ENCODE measurements at regions not wholly inside any gene's neighbourhood (a gene's known extent, or its start where the extent isn't known, plus 50 kb on each side); places are given as distances from the start of the nearest gene placed in this dataset.
"Not testable (repeated sequence)": the region's sequence is repeated elsewhere in the genome, so short reads cannot be mapped to it uniquely, and the experiment has no call there.

DNA sequence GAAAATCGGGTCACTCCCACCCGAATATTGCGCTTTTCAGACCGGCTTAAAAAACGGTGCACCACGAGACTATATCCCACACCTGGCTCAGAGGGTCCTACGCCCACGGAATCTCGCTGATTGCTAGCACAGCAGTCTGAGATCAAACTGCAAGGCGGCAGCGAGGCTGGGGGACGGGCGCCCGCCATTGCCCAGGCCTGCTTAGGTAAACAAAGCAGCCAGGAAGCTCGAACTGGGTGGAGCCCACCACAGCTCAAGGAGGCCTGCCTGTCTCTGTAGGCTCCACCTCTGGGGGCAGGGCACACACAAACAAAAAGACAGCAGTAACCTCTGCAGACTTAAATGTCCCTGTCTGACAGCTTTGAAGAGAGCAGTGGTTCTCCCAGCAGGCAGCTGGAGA is 611.9 kb upstream of the INTU start:
- DNase-seq, result not testable (repeated sequence)

DNA sequence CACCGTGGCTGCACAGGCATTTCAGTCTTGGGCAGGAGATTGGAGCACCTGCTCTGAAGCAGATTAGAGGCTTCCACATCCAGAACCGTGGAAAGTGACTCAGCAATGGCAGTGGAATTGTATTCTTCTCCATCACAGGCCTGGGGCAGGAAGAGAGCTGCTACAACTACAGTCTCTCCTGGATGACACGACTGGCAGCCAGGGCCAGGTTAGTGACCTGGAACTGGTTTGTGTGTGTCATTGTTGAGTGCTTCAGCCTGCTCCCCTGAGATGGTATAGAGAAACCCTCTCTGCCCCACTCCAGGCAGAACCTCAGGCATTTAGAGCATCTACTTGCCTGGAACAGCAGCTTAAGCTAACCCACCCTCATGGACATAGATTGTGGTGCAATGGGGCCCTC is 596.5 kb upstream of the INTU start:
- DNase-seq, result no peak

DNA sequence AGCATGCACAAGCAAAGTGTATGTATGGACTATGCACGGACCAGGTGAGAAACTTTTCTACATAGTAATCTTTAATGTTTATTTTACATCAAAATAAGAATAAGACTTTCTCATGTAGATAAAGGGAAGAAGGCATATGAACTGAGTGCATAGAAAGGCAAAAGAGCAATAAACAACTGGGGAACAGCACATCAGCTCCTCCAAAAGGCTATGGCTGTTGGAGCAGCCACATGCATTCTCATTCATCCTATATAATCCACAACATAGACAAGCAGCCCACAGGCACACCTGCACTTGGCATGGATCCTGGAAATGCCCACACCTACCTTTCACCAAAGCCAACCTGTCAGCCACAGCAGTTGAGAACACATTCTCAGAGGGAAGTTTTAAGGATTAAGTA is 586.9 kb upstream of the INTU start:
- peak in 2 of 3 experiments; percentile 19 to 65 for DNase-seq

DNA sequence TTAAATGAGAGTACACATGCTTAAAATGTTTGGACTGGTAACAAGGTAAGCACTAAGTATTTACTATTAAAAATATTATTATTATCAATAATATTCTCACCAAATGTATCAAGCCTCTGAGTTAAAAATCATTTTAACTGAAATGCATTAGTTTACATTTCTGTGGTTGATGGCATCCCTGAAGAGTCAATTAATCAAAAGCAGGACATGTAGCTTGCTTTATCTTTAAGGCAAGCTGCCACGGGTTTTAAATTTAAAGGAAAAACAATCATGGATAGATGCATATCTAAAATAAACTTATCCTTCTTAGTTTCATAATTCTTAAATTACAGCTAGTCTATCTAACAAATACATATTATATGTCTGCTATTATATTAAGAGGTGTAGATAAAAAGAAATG is 584.8 kb upstream of the INTU start:
- no peak for DNase-seq

DNA sequence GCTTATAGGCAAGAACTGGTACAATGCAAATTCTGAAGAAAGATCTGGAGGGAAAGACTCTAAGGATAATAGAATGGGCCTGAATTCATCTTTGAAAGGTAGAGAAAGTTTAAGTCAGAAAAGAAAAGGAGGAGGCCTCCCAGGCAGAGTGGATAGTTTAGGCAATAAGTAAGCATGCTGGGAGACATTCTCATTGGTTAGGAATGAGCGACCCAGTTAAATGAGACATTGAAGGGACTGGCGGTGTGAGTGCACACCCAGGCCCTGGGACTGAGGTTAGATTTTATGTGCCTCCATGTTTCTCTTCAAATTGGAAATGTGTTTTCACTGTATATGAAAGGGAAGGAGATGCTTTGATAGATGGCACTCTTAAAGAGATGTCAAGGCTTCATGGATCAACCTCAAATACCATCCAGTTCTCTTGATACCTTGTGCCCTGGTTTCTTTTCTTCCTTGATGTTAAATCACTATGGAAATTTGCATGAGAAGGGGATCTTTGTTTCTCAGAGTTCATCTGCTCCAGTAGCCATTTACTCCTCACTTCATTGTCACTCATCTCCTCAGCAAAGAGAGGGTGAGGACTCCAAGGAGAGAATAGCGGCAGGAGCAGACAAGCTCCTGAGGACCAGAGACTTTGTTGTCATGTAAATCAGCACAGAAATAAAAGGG is 584.2 kb upstream of the INTU start:
- DNase-seq, result no peak

DNA sequence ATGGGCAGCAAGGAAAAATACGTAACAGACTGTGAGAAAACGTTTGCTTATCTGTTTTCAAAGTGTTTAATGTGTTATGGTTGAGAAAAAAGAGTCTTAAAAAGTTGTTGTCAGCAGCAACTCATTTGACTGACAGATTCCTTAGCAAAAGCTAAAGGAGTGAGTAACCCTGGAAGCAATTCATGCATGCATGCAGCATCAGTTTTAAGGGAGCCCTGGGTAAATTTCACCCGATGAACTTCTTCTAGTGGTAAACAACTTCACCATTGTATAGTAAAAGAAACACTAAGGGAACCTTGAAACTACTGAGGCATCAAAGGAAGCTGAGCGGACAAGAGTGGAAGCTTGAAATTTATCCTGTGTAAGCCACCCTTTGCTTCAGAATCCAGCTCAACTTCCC is 583.2 kb upstream of the INTU start:
- DNase-seq, result no peak

DNA sequence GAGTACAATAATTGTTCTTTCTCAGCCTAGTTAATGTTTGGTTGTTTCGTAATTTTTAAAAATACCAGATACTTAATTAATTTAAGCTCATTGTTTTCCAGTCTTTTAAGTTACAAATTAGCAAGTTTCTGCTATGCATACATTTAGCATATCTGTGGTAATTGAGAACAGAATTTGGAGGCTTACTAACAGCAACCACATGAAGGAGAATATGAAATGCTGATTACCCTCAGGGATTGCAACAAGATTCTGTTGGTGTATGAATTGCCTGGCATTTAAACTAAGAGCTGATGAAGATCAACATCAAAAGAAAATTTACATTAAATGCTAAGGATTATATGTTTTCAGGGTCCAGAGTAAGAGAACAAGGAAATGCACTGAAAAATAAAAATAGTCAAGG is 580.0 kb upstream of the INTU start:
- no peak for DNase-seq

DNA sequence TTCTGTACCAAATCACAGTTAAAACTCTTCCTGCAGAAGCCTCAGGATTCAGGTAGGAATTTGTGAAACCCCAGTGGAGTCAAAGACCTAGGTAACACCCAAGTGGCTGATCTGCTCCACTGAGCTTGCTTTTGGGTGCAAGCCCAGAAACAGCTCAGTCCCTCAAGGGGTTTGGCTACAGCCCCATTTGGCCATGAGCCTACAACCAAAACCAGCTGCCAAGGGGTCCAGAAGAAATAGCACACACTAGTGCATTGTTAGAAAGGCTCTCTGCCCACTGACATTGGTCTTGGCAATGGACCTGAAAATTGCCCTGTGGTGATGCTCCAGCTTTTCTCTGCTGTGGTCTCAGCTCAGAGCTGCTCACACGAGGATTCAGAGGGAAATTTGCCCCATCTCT is 577.4 kb upstream of the INTU start:
- DNase-seq, result no peak

DNA sequence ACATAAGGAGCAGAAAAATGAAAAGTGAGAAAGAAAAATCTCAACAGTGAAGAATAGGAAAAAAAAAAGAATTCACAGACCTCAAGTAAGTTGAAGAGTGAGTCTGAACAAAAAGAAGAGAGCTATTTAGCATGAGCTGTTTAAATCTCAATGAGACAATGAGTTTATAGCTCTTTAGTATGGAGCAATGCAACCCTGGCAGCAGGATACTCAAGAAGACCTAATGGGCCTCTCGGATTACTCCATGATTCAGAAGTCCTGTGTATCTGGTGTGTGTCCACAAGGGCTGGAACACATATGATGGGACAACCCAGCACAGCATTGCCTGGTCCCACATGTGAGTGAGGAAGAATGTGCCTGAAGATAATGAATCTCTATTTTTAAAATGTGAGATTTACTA is 563.1 kb upstream of the INTU start:
- DNase-seq, result no peak

DNA sequence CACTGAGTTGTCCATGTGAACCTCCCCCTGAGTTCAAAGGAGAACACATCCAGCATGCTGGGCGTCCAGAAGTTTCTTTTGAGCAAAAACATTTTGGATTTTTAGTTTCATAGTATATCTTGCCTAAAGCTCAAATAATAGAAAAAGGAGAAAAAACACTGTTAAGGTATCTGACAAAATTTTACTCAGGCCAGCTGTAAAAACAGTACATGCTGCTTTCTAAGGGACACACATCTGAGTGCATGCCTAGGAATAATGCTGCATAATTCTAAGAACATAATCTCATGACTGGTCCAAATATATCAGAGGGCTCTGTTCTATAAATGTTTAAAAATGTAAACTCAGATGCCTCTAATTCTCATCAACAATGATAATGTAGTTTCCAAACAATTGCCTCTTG is 561.3 kb upstream of the INTU start:
- DNase-seq, result no peak

DNA sequence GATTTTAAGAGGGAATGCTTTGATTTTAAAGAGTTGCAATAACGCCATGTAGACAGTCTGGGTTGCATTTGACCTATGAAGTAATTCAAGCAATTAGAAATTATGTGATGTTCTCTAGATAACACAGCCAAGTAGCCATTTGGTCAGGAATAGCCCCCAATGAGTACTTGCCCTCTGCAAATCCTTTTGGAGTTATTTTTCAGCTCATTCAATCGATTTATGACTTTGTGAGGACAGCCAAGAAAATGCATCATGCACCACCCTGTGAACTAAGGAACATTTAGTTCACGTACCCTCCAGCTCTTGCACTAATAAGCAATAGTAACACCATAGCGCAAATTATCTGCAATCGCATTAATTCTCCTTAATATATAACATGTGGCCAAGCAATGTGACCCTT is 552.6 kb upstream of the INTU start:
- DNase-seq, result no peak

DNA sequence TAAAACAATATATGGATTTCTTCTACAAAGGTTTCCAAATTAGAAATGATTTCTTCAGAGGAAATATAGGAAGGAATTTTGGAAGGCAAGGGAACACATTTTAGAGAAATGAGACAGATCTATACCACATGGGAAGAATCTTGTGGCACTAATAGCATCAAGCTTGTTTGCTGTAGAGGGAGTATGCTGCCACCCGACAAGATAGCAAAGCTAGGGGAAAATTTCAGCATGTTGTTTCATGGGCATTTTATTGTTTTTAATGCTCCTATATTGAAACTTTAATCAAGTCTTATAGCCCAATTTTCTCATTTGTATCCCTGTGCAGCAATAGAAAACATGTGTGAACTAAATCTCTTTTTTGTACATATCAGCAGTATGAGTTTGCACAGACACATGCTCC is 551.7 kb upstream of the INTU start:
- no peak for DNase-seq

DNA sequence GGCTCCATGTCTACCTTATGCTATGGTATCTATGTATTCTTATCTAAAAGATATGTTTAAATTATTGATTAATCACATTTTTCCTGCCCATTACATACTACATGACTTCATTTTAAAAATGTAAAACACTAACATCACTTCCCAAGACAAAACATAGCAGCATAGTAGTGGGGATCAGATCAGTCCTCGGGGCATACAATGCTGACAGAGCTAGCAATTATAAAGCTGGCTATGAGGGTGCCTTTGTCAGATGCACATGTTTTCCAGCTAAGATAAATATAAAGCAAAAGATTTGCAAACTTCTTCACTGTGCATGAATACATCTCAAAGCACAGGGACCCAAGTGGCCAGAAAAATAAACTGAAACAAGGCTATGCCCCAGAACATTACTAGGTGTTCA is 549.8 kb upstream of the INTU start:
- no peak for DNase-seq

DNA sequence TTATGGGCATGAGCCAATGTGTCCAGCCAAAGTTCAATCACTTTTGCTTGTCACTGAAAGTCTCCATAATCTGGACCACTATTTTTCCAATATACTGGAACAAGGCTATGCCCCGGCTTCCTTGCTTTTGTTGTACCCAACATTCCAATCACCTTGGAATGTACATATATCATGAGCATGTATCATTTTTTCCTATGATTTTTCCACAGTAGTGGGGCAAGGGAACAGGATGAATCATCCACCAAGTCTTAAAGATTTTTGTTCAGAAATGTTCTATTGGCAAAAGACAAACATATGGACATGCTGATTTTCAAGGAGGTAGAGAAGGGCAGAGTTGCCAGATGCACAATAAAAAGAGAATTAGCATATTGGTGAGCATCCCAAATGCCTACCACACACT is 548.1 kb upstream of the INTU start:
- DNase-seq, result no peak

DNA sequence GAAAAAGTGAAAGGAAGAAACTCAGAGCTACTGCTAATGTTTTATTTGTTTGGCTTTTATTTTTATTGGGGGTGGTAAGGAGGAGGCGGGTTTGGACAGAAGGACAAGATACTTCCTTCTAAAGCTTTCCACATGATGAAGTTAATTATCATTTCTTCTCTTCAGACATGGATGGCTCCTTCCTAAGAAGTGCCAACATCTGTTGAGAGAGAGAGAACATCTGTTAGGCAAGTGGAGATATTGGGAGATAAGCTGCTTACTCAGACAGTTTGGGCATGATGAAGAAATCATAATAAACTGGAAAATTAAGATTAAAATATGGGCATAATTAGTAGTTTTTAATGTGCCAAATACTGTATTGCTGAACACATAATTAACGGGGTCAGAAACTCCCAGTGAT is 535.7 kb upstream of the INTU start:
- DNase-seq, result no peak

DNA sequence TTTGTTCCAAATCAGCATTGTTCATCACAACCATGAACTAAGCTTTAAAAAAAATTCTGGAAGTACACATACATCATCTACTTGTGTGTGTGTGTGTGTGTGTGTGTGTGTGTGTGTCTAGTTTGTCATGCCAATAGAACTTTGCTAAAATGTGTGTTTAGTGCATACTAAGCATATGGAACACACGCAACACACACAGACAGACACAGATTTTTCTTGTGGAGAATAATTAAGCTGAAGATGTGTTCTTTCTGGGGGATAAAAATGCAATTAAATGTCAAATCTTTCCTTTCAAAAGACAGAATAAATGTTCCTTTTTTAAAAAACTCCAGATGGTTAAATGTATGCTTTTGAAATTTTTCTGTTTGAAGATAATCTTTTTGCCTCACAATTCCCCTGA is 530.4 kb upstream of the INTU start:
- no peak for DNase-seq

DNA sequence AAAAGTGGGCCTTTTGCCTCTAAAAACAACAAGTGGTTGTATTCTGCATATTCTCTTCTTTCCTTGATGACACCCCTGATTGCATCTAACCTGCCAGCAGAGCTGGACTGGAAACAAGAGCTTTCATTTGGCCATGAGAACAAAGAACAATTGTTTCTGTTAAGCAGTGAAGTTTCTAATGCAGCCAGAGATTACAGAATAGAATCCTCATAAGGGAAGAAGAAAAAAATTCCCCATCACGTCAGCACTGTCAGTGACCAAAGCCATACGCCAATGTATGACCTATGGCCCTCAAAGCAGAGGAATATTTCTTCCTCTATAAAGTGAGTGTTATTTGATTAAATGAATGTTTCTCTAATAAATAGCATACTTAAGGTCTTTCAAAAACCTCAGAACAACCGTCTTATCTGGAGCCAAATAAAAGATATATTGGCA is 529.1 kb upstream of the INTU start:
- DNase-seq, result no peak

DNA sequence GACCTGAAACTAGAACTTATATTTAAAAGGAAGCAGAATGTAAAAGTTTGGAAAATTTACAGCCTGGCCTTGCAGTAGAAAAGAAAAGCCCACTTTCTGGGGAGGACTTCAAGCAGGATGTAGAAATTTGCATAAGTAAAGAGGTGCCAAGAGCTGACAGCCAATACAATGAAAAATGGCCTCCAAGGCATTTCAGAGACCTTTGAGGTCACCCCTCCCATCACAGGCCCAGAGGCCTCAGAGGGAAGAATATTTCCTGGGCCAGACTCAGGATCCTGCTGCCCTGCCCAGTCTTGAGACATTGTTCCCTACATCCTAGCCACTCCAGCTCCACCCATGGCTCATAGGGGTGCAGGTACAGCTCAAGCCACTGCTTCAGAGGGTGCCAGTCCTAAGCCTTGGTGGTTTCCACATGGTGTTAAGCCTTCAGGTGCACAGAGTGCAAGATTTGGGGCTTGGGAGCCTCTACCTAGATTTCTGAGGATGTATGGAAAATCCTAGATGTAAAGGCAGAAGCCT is 518.9 kb upstream of the INTU start:
- no peak for DNase-seq

DNA sequence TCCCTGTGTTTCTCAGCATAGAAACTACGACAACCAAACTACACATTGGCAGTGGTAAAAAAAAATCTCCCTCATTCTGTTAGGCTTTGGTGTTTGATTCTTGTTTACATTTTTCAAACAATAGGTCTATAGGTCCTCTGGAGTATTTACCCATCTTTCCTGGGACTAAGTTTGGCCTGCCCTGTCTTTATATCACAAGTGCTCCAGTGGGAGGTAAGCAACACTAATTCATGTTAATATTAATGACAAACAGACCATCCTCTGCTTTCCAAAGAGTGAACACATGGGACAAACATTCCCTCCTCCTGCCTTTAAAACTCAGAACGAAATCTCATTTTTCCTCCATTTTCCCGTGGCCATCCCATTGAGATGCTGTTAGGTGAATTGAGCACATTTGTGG is 514.1 kb upstream of the INTU start:
- peak in 1 of 3 experiments; percentile 25 for DNase-seq

DNA sequence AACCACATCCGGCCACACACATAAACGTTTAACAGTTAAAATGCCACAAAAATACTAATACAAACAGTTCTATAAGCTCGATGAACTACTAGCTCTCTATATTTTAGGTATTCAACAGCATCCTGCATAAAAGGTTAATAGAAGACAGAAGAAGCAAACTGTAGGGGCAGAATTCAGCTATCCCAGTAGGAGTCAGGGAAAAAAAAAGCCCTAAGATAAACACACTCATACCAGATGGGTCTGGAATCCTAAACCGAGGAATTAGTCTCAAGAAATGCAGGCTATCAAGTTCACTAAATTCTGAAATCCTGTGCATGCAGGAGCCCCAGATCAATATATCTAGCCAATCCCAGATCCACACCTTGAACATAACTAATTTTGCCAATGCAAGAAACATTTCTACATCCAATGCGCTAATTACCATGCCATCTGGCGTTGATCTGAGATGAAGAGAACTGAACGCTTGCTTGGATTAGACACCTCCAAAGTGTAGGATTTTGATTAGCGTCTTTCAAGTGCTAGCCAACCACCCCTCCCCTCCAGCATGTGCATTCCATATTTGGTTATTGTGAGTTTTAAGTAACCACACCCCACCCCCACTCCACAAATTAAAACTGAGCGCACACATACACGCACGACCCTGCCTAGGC is 512.2 kb upstream of the INTU start:
- DNase-seq, result no peak

DNA sequence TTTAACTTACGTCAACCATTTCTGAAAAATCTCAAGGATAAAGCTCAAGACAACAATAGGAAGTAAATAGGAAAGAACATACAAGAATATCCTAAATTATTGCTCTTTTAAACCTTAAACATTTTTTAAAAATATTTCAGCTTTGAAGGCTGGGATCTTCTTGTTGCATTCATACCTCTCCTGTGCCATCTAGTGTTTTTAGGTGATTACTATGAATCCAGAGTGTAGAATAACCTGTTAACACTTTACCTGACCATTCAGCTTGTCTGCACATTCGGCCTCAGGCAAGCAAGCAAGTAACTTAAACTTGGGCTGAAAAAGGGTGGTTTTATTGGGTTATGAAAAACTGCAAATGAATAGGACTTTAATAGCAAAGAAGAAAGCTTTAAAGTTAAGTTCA is 507.8 kb upstream of the INTU start:
- peak in 1 of 3 experiments; percentile 33 for DNase-seq

DNA sequence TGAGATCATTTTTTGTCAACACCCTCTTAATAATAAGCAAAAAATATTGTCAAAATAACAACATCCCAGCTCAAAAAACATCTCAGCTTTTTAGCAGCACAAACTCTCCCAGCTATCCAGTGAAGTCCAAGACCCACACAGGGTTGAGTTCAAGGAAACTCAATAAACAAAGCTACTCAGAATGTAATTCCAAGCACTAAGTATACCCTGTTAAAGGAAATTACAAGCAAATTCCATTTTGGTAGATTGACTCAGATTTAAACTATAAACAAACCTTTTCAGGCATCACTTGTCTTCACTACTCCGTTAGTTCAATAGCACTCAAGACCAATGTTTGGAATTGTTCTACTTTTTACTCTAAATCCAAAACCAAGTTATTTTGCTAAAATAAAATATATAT is 506.0 kb upstream of the INTU start:
- DNase-seq, result no peak

DNA sequence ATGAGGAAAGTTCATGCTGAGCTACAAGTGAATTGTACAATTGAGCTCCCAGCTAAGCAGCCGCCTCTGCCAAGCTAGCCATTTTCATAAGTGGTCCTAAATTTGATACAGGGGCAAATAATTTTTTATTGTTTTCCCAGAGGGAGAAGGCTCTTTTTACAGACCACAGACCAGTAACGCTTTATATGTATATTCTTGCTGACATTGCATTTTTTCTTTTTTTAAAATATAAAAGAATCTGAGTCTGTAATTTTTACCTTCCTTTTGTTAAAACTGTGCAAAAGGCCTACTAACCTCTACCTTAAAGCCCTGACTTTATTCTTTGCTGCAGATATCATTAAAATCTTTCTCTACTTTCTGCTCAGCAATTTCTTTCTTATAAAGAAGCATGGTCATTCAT is 501.2 kb upstream of the INTU start:
- DNase-seq, result peak in 2 of 3 experiments; percentile 12 to 66

DNA sequence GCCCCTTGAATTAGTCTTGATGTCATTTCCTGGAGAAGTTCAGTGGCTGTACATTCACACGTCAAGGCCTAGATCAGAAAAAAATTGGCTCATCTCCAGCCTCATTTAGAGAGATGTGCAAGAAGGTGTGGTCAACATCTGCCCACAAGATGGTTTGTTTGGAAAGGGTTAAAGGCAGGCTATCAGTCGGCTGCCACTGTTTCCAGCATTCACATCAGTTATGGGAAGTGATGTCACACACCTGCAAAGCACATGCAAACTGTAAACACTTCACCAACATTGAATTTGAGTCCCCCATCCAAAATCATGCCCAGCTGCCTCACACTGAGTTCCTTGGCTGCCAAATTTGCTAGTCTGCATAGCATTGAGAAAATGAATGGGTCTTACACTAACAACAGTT is 498.3 kb upstream of the INTU start:
- peak in 1 of 3 experiments; percentile 16 for DNase-seq

DNA sequence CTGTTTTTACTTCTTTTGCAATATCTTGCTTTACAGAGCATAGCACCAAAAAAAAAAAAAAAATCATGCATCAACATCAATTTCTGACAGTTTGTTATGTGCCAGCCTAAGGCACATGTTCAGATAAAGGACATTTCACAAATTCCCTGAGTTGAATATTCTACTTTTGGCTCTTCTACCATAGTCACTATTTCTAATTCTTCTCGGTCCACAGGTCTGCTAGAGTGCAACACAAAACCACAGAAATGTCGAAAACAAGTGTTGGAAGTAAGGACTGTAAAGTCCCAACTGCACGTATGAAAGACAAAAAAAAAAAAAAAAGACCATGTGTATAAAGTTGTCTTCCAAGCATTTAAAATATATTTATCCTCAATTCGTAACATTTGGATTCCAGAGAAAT is 494.2 kb upstream of the INTU start:
- no peak for DNase-seq

All from NCI-H1417 (cell line).